Esophagus muscularis mucosa (tissue), 4 donors: ENCODE measurements at regions not wholly inside any gene's neighbourhood (a gene's known extent, or its start where the extent isn't known, plus 50 kb on each side); places are given as distances from the start of the nearest gene placed in this dataset.
A peak's percentile ranks its signal among the peaks of the same experiment; 100 is the strongest.

ENCODE experiments used
- DNase-seq: peaks from one replicate; pipeline ENCODE4 v3.0.0-alpha.2; 2017; ENCODE audit errors: extremely low spot score
- H3K27ac ChIP-seq, 4 donors: fragments of 200-600 bp; sonication (generic); replicated peaks in 1 of 4; 1 replicate in 3 of 4; 2 replicates in 1 of 4; pipeline ENCODE4 v1.5.1; 2016 to 2019; ENCODE audit warnings: mild to moderate bottlenecking in 1 of 4
- H3K27me3 ChIP-seq, 4 donors: fragments of 200-600 bp; sonication (generic); one replicate each; pipeline versions ENCODE4 v1.5.1 to v1.6.0; 2016 to 2019
- H3K36me3 ChIP-seq, 4 donors: fragments of 200-600 bp; sonication (generic); one replicate each; pipeline ENCODE4 v1.5.1; 2016 to 2019
- H3K4me1 ChIP-seq, 4 donors: fragments of 200-600 bp; sonication (generic); one replicate each; pipeline ENCODE4 v1.5.1; 2016 to 2019
- H3K4me3 ChIP-seq, 4 donors: fragments of 200-600 bp; sonication (generic); 1 replicate in 2 of 4; 2 replicates in 2 of 4; pipeline ENCODE4 v1.5.1; 2016 to 2019; ENCODE audit warnings: mild to moderate bottlenecking in 4 of 4, moderate library complexity in 1 of 4
- H3K9me3 ChIP-seq, 4 donors: fragments of 200-600 bp; sonication (generic); 1 replicate in 3 of 4; 2 replicates in 1 of 4; pipeline ENCODE4 v1.5.1; 2016 to 2019
- EP300 ChIP-seq: sonication (generic); formaldehyde crosslinking; IDR thresholded peaks from one replicate; pipeline ENCODE4 v1.6.1; 2017; ENCODE audit warnings: antibody characterized with exemption
- POLR2A ChIP-seq: fragments of 450-650 bp; IDR thresholded peaks from one replicate; pipeline ENCODE4 v1.6.1; 2017; ENCODE audit warnings: antibody characterized with exemption, moderate library complexity, mild to moderate bottlenecking, low read depth
- POLR2AphosphoS5 ChIP-seq, 2 donors: sonication (generic); formaldehyde crosslinking; IDR thresholded peaks; one replicate each; pipeline ENCODE4 v1.6.1; 2017; ENCODE audit warnings: antibody characterized with exemption in 2 of 2
- WGBS: methylation state at CpG from one replicate; pipeline ENCODE4 v1.1.5; 2018; 5-methylcytosine and 5-hydroxymethylcytosine counted together
- intact Hi-C: fragments of 100-400 bp; cut with DNase I; formaldehyde crosslinking; loops from one replicate; pipeline ENCODE4 v1.15.1; 2023
- TF ChIP-seq, protein P1 (sequence below), 3 experiments: fragments of 200-600 bp in 2 of 3; fragments of 450-650 bp in 1 of 3; sonication (generic) in 2 of 3; IDR thresholded peaks; one replicate each; pipeline ENCODE4 v1.5.1; 2017 to 2019; ENCODE audit warnings: antibody characterized with exemption in 3 of 3, mild to moderate bottlenecking in 2 of 3, moderate library complexity in 1 of 3

DNA sequence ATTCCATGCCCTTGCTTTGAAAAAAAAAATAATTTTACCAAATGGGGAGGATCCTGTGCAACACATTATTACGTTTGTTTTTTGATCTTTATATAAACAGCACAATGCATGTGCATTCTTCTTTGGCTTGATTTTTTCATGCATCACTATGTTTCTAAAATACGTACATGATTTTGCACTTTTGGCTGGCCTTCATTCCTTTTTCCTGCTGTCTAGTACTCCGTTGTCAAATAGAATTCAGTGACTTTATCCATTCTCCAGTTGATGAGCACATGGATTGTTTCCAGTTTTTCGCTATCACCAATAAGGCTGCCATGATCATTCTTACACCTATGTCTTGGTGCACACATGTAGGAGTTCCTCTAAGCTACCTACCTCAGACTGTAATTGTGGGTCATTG, 63.0 kb upstream of the ID3 start:
- no peak for DNase-seq
- intact Hi-C loops = no loop called here
- no peak for TF ChIP-seq POLR2A
- TF ChIP-seq POLR2AphosphoS5 (IDR thresholded peaks at IDR 0.05) = no peak
- no peak for TF ChIP-seq EP300
- TF ChIP-seq, protein P1, sequence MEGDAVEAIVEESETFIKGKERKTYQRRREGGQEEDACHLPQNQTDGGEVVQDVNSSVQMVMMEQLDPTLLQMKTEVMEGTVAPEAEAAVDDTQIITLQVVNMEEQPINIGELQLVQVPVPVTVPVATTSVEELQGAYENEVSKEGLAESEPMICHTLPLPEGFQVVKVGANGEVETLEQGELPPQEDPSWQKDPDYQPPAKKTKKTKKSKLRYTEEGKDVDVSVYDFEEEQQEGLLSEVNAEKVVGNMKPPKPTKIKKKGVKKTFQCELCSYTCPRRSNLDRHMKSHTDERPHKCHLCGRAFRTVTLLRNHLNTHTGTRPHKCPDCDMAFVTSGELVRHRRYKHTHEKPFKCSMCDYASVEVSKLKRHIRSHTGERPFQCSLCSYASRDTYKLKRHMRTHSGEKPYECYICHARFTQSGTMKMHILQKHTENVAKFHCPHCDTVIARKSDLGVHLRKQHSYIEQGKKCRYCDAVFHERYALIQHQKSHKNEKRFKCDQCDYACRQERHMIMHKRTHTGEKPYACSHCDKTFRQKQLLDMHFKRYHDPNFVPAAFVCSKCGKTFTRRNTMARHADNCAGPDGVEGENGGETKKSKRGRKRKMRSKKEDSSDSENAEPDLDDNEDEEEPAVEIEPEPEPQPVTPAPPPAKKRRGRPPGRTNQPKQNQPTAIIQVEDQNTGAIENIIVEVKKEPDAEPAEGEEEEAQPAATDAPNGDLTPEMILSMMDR (IDR thresholded peaks at IDR 0.05) = no peak
- Histone ChIP-seq H3K9me3 (no peaks in the 10 kb centered on the region), H3K4me1 (peaks cover 4 to 29% (median 10%) of the 10 kb centered on the region in 4 donors), H3K27ac (no peak overlapping the region), H3K36me3 (no peaks in the 10 kb centered on the region), H3K27me3 (peaks cover 0 to 5% (median 0%) of the 10 kb centered on the region in 4 donors), H3K4me3 (no peak overlapping the region)
- 95% methylated on average over 4 of the region's 4 CpGs for WGBS

DNA sequence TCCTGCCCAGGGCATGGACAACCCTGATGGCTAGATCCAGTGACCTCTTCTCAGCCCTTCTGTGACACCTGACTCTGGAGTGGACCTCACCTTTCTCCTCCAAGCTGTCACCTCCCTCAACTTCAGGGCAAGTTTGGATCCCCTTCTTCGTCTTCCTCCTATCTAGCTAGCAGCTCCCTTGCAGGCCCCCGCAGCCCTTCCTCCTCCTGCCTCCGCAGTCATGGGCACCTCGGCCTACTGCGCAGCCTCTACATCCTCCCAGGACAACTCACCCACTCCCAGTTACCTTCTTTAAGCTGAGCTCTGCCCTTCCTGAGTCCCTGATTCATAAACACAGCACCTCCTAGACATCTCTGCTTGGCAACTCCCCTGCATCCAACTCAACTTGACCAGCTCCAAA, 61.3 kb upstream of the ID3 start:
- Histone ChIP-seq H3K9me3 (no peaks in the 10 kb centered on the region), H3K27ac (no peak overlapping the region), H3K4me1 (peaks cover 4 to 29% (median 10%) of the 10 kb centered on the region in 4 donors), H3K4me3 (no peak overlapping the region), H3K27me3 (peaks cover 0 to 5% (median 0%) of the 10 kb centered on the region in 4 donors), H3K36me3 (no peaks in the 10 kb centered on the region)
- TF ChIP-seq POLR2AphosphoS5 (IDR thresholded peaks at IDR 0.05) (no peak), EP300 (no peak), POLR2A (no peak)
- TF ChIP-seq, protein P1 (IDR thresholded peaks at IDR 0.05) = no peak
- intact Hi-C loops = no loop called here
- 98% methylated on average over 5 of the region's 5 CpGs for WGBS
- DNase-seq = no peak

DNA sequence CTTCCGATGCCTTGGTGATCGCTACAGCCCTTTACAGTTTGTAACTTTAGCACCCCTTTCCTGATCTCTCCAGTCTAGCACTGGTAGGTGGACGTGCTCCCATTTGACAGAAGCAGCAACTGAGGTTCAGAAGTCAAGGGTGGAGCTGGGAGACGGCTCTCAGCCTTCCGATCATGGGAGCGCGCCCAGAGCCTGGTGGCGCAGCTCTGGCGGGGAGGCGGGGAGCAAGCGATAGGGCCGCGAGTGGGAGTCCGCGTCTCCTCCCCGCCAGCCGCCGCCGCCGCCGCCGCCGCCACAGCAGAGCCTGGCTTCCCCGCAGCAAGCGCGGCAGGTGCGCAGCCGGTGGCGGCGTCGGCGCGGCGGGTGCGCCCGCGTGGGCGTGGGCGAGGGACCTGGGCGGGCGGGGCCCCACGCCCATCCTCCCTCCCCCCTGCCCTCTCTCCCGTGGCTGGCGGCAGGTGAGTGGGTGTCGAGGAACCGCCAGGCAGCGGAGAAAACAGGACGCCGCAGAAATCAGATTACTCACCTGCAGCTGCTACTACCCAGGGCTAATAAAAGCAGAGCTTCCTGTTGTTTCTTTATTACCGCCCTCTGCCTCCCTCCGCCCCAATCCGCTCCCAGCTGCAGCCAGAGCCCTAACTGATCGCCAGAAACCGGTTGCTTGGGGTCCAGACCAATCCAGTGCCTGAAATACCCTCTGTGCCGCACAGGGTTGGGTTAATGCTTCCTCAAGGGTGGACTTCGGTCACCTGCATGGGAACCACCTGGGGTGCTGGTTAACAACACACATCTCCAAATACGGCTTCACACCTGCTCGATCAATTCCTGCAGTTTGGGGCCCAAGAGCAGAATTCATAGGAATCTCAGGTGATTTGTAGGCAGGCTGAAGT, 60.2 kb upstream of the ID3 start:
- peaks cover 0 to 5% (median 0%) of the 10 kb centered on the region in 4 donors for H3K27me3 ChIP-seq
- WGBS = 38% methylated on average over 14 of the region's 58 CpGs
- peak overlapping the region; percentile 44 to 60 (median 46) for H3K4me3 ChIP-seq
- peaks cover 4 to 29% (median 10%) of the 10 kb centered on the region in 4 donors for H3K4me1 ChIP-seq
- intact Hi-C loops = no loop called here
- no peaks in the 10 kb centered on the region for H3K36me3 ChIP-seq
- no peak overlapping the region for H3K27ac ChIP-seq
- DNase-seq = no peak
- no peaks in the 10 kb centered on the region for H3K9me3 ChIP-seq
- TF ChIP-seq POLR2A (no peak), POLR2AphosphoS5 (IDR thresholded peaks at IDR 0.05) (no peak), EP300 (no peak)
- TF ChIP-seq, protein P1 (IDR thresholded peaks at IDR 0.05) = no peak

DNA sequence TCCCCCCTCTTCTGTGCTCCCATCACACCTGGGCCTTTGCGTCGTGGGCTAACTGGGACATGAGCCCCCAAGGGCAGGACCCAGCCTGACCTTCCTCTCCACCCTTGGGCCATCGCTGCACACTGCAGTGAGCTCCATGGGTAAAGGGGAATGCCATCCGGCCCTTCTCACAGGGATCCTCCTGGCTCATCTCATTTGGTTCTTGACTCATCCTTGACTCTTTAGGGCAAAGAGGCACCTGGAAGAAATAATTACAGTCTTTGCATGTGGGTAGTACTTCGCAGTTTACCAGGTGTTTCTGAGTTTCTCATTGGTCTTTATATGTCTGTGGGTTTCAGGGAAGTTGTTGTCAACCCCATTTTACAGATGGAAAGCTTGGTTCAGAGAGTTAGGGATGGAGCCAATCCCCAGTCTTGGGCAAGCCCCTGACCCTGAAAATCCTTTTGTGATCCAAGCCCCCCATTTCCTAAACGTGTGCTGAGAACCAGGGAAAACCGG, 59.3 kb upstream of the ID3 start:
- Histone ChIP-seq H3K9me3 (no peaks in the 10 kb centered on the region), H3K4me3 (no peak overlapping the region), H3K27me3 (peaks cover 0 to 5% (median 0%) of the 10 kb centered on the region in 4 donors), H3K4me1 (peaks cover 4 to 29% (median 10%) of the 10 kb centered on the region in 4 donors), H3K36me3 (no peaks in the 10 kb centered on the region), H3K27ac (no peak overlapping the region)
- intact Hi-C loops = no loop called here
- WGBS = 89% methylated on average over 7 of the region's 7 CpGs
- TF ChIP-seq POLR2A (no peak), EP300 (no peak), POLR2AphosphoS5 (IDR thresholded peaks at IDR 0.05) (no peak)
- TF ChIP-seq, protein P1 (IDR thresholded peaks at IDR 0.05) = no peak
- no peak for DNase-seq
